Nephron progenitor cell (in vitro differentiated cells): ENCODE measurements at regions not wholly inside any gene's neighbourhood (a gene's known extent, or its start where the extent isn't known, plus 50 kb on each side); places are given as distances from the start of the nearest gene placed in this dataset.

ENCODE experiments used
- DNase-seq: peaks from one replicate; pipeline ENCODE4 v3.0.0; 2021
- H3K27ac Mint-ChIP-seq: 2 replicates; pipeline ENCODE4 v1.8.0; 2021; ENCODE audit warnings: mild to moderate bottlenecking, moderate library complexity, mixed read lengths
- H3K27me3 Mint-ChIP-seq: 2 replicates; pipeline ENCODE4 v1.8.0; 2021; ENCODE audit warnings: mild to moderate bottlenecking, low read depth, mixed read lengths; ENCODE audit not compliant: poor library complexity
- H3K36me3 Mint-ChIP-seq: 2 replicates; pipeline ENCODE4 v1.8.0; 2021; ENCODE audit warnings: low read depth, mixed read lengths
- H3K4me1 Mint-ChIP-seq: 2 replicates; pipeline ENCODE4 v1.8.0; 2021; ENCODE audit warnings: mixed read lengths
- H3K4me3 Mint-ChIP-seq: 2 replicates; pipeline ENCODE4 v1.8.0; 2021; ENCODE audit warnings: mild to moderate bottlenecking, moderate library complexity, mixed read lengths
- H3K9me3 Mint-ChIP-seq: 2 replicates; pipeline ENCODE4 v1.8.0; 2021; ENCODE audit warnings: mild to moderate bottlenecking, moderate library complexity, mixed read lengths
- TF ChIP-seq, protein P1 (sequence below): fragments of 200-600 bp; sonication (generic); IDR thresholded peaks from 2 replicates; pipeline ENCODE4 v1.5.0; 2021; ENCODE audit warnings: antibody characterized with exemption

DNA sequence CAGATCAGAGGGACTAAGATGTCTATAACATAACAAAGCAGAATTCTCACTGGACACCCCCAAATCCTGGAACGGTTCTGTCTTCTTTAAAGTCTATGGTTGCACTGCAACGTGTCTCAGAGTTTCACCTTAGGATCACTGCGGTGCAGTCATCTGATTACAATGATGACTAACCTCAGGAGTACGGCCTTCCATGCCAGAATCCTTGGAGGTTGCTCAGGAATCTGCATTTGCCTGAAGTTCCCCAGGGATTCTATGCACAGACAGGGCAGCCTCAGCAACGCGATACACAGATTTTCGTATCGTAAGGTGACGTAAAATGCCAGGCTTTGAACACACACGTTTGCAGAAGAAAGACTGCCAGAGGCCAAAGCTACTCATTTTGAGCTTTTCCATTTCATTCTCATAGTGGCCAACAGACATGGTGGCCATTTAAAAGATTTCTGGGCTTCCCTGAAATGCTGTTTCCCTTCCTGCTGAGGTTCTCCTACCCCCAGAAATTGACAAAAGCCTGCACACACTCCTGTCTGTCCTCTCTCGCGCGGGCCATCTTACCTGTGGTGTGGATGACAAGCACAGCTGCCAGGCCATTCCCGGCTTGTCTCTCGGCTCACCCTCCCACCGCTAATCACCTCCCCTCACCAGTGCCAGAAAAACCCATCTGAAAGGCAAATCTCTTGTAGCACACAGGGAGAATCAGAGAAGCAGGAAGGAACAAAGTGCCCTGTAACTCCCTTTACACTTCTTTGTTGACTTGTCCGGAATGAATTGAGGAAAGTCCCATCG lies 148.8 kb downstream of the ACKR3 start:
- TF ChIP-seq, protein P1, sequence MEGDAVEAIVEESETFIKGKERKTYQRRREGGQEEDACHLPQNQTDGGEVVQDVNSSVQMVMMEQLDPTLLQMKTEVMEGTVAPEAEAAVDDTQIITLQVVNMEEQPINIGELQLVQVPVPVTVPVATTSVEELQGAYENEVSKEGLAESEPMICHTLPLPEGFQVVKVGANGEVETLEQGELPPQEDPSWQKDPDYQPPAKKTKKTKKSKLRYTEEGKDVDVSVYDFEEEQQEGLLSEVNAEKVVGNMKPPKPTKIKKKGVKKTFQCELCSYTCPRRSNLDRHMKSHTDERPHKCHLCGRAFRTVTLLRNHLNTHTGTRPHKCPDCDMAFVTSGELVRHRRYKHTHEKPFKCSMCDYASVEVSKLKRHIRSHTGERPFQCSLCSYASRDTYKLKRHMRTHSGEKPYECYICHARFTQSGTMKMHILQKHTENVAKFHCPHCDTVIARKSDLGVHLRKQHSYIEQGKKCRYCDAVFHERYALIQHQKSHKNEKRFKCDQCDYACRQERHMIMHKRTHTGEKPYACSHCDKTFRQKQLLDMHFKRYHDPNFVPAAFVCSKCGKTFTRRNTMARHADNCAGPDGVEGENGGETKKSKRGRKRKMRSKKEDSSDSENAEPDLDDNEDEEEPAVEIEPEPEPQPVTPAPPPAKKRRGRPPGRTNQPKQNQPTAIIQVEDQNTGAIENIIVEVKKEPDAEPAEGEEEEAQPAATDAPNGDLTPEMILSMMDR: no peak
- no peak for DNase-seq
- Mint-ChIP-seq H3K4me3 (peak overlapping the region; percentile 55), H3K36me3 (no peaks in the 10 kb centered on the region), H3K27me3 (peaks cover 16% of the 10 kb centered on the region), H3K4me1 (peaks cover 72% of the 10 kb centered on the region), H3K9me3 (no peaks in the 10 kb centered on the region), H3K27ac (no peak overlapping the region)

DNA sequence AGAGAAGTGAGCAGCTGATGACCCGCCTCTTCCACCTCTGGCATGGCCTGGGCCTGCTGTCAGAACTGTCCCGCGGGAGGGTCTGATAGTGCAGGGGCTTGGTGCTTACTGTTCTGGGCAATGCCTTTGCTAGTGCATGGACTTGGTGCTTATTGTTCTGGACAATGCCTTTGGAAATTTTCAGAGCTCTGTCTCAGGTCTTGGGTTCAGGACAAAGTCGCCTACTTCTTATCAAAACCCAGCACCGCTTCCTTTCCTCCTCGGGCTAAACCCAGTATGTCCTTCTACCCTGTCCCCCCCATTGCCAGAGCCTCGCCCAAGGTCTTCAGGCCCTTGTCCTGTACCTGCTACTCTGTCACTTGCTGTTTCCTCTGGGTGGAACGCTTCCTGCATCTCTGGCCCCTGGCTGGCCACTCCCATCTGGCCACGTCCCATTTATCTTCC lies 149.6 kb downstream of the ACKR3 start:
- TF ChIP-seq, protein P1: no peak
- Mint-ChIP-seq H3K36me3 (no peaks in the 10 kb centered on the region), H3K4me3 (peak overlapping the region; percentile 31), H3K4me1 (peaks cover 64% of the 10 kb centered on the region), H3K9me3 (no peaks in the 10 kb centered on the region), H3K27ac (peak overlapping the region; percentile 17), H3K27me3 (peaks cover 17% of the 10 kb centered on the region)
- DNase-seq: no peak

DNA sequence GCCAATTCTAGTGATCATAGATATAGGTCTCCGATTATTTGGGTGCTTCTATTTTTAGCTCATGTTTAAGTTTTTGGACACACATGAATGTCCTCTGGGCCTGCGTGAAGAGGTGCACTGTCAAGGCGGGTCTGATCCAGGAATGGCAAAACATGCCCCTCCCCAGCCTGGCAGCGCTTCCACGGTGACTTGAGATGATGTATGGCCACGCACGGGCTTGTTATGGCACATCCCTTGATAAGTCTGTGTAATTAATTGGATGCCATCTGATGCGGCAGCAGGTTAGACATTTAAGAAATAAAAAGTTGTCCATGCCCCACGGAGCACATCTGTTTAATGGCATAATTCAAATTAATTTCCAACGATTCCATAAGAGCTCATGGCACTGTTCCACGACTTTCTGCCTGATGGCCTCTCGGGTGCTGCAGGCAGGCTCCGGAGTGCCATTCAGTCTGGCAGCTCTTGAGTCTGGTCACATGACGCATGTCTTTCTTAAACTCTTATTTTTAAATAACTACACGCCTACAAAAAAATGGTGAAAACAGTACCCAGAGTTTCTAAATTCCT lies 151.4 kb downstream of the ACKR3 start:
- Mint-ChIP-seq H3K36me3 (no peaks in the 10 kb centered on the region), H3K4me1 (peaks cover 46% of the 10 kb centered on the region)

DNA sequence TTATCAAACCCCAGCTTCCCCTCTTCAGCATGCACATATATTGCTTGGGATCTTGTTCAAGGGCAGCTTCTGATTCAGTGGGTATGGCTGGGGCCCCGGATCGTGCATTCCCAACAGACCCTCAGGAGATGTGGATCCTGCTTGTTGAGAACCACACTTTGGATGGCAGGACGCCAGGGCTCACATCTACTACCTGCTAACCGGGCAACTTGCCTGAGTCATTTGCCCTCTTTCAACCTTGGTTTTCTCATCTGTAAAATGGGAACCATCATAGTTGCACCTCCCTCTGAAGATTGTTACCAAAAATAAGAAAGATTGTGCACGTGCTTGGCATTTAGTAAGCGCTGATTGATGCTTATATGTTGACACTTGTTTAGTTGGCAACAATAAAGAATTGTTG lies 154.6 kb downstream of the ACKR3 start:
- DNase-seq: no peak
- TF ChIP-seq, protein P1: no peak
- H3K4me1 Mint-ChIP-seq: peaks cover 25% of the 10 kb centered on the region
- H3K4me3 Mint-ChIP-seq: no peak overlapping the region
- no peaks in the 10 kb centered on the region for H3K9me3 Mint-ChIP-seq
- H3K27me3 Mint-ChIP-seq: peaks cover 18% of the 10 kb centered on the region
- H3K36me3 Mint-ChIP-seq: no peaks in the 10 kb centered on the region
- H3K27ac Mint-ChIP-seq: no peak overlapping the region

More for the DNA sequence above, 151.4 kb downstream of the ACKR3 start:
- no peaks in the 10 kb centered on the region for H3K9me3 Mint-ChIP-seq
- H3K27me3 Mint-ChIP-seq: peaks cover 15% of the 10 kb centered on the region
- H3K27ac Mint-ChIP-seq: no peak overlapping the region
- TF ChIP-seq, protein P1: no peak
- no peak for DNase-seq
- no peak overlapping the region for H3K4me3 Mint-ChIP-seq

DNA sequence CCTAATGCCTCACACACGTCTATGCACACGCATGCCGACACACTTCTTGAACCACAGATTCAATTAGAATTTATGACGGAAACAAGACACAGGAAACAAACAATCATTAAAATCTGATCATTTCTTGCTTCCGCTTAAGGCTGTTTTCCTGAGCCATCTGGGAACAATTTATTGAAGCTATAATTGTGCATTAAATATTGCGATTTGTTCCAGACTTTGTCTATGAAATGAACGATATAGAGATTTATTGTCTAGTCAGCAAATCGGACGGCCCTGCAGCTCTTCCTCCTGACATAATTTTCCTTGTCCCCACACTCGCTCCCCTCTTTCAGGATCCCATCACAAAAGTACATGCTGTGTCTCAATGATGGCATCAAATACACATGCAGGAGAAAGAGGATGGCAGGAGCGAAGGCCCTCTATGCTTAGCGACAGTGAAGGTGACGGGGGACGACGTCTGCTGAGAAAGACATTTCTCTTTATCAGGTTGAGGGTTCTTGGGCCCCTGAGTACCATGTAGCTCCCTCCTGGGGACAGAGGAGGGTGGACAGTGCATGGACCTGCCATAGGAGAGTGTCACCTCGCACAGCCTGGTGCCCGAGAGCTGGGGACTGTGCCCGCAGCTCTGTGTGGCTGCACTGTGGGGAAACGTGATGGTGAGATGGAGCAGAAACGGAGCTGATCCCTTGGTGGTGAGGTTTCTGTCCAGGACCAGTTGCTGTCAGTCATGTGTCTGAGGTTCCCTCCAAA lies 157.3 kb downstream of the ACKR3 start:
- no peak overlapping the region for H3K27ac Mint-ChIP-seq
- TF ChIP-seq, protein P1: no peak
- DNase-seq: no peak
- peaks cover 19% of the 10 kb centered on the region for H3K27me3 Mint-ChIP-seq
- no peaks in the 10 kb centered on the region for H3K36me3 Mint-ChIP-seq
- no peaks in the 10 kb centered on the region for H3K9me3 Mint-ChIP-seq
- no peak overlapping the region for H3K4me3 Mint-ChIP-seq
- H3K4me1 Mint-ChIP-seq: peaks cover 29% of the 10 kb centered on the region
